T-helper 2 cell treated with Interferon-gamma antibody and Interleukin-4, amounts not matched to agents 100 ng/mL and 5 ng/mL, for 36 hours (primary cell): ENCODE measurements at regions not wholly inside any gene's neighbourhood (a gene's known extent, or its start where the extent isn't known, plus 50 kb on each side); places are given as distances from the start of the nearest gene placed in this dataset.

Experiments used
- intact Hi-C: fragments of 100-400 bp; cut with micrococcal nuclease; formaldehyde crosslinking; loops from one replicate; pipeline ENCODE4 v1.15.1; 2023

DNA sequence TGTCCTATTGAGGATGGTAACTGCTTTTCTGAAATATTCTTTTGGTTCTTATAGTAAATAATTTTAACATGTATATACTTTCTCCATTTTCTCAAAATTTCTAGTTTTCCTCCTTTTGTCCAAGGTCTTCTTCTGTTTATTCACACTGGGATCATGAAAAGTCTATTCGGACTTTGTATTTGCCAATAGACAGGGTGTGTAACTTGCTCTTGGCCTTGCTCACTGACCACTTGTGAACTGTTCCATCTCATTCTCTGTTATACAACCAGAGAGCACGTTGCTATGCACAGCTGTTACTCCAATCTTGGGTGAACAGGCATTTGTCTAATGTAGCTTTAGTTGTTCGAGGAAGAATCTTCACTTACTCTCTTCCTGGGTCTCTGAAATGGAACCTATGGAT, 388.9 kb downstream of the SH3GL2 start:
- intact Hi-C loops: no loop called here

DNA sequence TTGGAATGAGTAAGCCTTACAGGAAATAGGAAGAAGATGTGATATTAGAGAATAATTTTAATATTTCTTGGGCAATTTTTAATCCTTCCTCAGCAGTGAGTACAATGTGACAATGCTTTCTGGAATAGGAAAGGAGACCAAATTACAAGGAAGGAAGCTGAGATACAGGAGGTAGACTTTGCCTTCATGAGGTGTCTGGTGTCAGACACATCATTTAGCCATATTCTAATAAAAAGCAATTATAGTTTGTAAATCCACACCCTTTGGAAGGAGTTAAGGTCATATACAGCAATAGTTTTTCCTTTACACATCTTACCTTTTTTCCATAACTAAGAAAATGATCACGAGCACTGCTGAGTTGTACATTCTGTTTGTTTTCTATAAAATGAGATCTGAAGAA, 390.4 kb downstream of the SH3GL2 start:
- intact Hi-C loops: no loop called here

GRCh38 chr9:17970277-17970676, 391.4 kb downstream of the SH3GL2 start:
- intact Hi-C loops: no loop called here

- intact Hi-C loops: no loop called here
Measured at GRCh38 chr9:17978773-17979172, 399.9 kb downstream of the SH3GL2 start.

DNA sequence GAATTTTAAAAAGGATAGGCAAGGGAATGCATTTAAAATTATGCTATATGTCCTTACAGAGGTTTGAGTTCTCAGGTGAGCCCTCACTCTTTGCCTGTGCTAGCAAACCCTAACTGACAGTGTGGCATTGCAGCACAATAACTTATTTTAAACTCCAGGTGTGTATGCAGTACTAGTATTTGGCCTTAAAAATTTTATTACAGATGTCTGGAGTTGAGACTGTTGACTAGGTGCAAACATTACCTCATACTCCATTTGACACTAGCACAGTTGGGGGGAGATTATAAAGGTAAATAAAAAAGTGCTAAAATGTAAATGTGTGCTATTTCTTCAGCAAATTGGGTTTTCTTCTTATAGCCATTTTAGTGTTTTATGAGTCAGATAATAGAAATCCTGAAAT, 407.7 kb downstream of the SH3GL2 start:
- intact Hi-C loops: no loop called here

DNA sequence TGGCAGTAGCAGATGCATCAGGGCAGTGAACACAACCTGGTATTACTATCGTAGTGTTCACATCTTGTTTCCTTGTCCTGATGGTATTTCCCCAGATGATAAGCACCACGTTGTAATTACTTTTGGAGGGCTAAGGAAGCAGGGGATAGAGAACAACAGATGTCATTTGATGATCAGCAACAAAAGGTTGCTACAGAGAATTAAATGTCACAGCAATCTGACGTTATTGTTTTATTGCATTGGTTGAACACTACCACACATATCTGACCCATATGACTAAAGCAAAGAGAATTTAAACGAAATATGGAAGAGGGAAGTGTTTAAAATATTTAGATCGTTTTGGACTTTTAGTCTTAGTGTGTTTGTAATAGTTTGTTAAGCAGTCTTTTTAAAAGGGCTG, 408.3 kb downstream of the SH3GL2 start:
- intact Hi-C loops: no loop called here

DNA sequence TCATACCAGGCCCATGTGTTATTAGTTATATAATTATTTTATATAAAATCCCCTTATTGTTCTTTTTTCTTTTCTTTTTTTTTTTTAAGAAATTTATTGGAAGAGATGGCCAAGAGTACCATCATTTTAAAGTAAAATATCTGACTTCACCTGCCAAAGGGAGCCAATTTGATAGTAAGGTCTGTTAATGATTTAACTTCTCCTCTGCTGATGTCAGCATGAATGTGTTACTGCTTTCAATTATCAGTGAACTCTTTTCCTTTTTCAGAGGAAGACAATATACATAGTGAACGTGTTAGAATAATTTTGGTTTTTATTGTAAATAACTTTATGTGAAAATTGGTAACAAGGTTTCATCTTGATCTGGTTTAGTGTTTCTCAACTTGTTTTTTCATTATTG, 409.6 kb downstream of the SH3GL2 start:
- intact Hi-C loops: no loop called here

DNA sequence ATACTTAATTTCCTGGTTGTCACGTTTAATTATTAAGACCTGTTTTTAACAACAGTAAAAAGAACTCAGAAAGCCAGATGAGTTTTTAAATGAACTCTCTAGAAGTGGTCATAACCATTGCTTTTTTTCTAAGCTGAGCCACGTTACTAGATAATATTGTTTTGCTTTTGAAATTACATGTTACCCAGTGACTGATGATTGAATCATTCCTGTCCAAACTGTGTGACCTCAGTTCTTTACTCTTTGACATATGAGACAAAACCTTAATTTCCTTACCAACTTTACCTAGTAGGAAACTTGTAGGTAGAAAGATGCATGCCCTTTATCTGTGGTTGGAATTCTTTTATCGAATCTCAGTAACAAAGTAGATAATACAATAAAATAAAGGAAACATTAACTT, 411.7 kb downstream of the SH3GL2 start:
- intact Hi-C loops: no loop called here

GRCh38 chr9:17993024-17993423, 414.2 kb downstream of the SH3GL2 start:
- intact Hi-C loops: no loop called here

GRCh38 chr9:17994695-17995425, 416.0 kb downstream of the SH3GL2 start:
- intact Hi-C loops: no loop called here

DNA sequence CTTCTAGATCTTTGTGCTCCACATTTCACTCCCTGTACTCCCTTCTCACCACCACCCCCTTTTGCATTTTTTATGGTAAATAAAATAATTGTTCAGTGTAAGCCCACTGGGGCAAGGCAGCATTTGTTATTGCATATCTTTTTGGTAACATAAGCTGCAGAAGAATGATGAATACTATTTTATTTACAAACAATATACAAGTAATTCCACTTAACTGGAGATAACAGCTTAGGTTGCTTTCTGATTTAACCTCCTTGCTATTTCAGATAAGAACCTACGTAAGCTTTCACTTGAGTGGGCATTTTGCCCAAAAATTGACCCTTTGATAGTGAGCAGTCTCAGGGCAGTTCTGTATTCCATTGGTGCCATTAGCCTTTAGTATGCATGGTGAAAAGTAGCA, 417.9 kb downstream of the SH3GL2 start:
- intact Hi-C loops: no loop called here

DNA sequence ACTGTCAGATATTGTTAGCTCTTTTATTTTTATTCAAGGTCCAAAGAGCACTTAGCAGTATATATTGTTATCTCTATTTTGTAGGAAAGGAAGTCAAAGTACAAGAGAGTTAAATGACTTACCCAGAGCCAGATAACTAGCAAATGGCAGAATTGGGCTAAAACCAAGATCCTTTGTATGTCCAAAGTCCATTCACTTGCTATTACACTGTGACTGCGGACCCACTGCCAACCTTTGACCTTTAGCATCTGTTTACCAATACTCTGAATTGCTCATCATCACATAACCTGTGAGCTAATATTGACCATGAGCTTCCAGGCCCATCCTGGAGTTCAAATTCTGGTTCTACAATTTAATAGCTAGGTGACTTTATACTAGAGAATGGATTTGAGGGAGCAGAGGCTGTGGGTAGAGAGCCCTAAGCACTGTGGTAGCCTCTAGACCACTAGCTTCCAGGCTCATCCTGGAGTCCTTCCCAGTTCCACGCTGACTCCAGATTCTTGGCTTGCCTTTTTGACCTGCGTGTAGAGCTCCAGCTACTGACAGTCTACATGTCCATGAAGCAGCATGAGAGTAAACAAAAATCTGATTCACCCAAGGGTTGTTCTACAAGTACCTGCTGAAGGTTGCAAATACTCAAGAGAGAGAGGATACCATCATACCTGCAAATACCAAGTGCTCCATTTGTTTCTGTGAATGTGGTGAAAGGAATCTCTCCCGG, 424.0 kb downstream of the SH3GL2 start:
- intact Hi-C loops: no loop called here

- intact Hi-C loops: no loop called here
Measured at GRCh38 chr9:18006591-18006990, 427.7 kb downstream of the SH3GL2 start.

GRCh38 chr9:18007621-18008020, 428.8 kb downstream of the SH3GL2 start:
- intact Hi-C loops: no loop called here

DNA sequence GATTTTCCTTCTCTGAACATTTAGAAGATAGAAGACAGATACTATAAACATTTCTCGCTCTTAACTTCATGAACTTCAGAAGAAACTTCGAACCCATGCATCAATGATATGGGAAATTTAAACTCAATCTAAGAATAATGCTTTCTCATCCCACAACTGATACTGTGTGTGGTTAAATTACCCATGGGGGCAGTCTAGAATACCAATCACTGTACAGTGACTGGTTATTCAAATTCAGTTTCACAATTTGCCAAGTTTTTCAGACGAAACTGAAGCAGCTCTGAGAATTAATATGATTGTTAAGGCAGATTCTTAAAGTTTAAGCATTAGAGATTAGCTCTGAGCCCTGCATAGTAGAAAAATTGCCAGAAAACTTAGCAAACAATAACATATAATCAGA, 431.0 kb downstream of the SH3GL2 start:
- intact Hi-C loops: no loop called here

GRCh38 chr9:18010492-18010891, 431.6 kb downstream of the SH3GL2 start:
- intact Hi-C loops: no loop called here

DNA sequence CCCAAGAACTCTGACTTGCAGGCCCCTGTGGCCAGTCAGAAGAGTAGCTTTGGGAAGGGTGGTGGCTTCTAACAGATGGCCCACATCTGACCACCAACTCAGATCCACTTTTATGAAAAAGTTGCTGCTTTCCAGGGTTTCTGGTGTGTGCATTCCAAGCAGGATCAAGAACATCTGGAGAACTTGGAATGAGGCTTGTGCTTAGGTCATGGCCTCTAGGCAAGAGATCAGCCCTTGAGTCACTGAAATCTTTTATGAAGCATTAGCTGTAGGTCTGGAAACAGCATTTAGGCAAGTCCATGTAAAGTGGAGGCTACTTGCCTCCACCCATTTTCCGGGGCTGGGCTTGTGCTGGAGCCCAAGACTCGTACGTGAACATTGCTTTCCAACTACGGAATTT, 433.3 kb downstream of the SH3GL2 start:
- intact Hi-C loops: no loop called here

DNA sequence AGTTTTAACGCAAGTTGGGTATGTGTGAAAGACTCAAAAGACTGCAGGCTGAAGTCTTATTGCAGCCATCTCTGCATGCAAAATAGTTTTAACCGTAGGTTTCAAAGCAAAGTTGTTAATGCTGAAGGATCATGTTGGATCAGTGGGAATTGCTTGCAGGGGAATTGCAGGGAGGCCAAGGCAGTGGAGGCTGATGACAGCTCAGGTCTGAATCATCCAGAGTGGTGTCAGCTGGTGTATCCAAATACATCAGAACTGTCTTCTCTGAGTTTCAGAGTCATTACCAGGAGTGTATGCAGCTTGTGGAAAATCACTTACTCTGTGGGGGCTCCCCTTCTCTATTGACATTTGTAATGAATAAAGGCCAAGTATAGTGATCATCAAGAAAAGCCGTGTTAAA, 435.7 kb downstream of the SH3GL2 start:
- intact Hi-C loops: no loop called here

- intact Hi-C loops: no loop called here
Measured at GRCh38 chr9:18015116-18015515, 436.2 kb downstream of the SH3GL2 start.

DNA sequence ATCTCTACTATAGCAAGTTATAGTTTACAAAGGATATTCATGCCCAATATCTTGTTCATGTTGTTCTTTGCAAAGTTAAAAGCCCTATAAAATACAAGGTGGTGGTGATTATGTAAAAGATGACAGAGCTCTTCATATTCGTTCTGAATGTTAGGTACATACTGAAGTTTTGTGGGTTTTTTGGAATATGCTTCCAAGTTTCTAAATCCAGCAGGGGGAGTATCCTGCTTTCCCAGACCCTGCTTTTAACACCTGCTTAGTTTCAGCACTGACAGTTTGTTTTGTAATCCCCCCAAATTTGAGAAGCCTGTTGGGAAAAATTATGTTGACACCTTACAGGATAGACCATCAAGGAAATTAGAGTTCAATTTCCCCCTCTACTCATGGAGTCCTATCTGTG, 438.3 kb downstream of the SH3GL2 start:
- intact Hi-C loops: no loop called here

DNA sequence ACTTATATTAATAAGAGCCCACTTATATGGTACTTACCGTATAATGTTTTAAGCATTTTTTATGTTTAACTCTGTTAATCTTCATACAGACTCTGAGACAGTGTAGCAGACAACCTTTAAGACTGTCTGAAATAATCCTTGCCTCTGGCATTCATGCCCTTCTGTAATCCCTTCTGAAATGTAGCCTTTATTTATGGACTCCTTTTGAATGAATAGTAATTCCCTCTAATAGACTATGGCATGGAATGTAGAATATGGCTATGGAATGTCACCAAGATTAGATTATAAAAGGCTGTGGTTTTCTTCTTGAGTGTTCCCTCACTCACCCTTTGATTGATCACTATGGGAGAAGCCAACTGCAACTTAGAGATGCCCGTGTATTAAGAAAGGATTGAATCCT, 439.4 kb downstream of the SH3GL2 start:
- intact Hi-C loops: no loop called here

- intact Hi-C loops: no loop called here
Measured at GRCh38 chr9:18018661-18019060, 439.8 kb downstream of the SH3GL2 start.

DNA sequence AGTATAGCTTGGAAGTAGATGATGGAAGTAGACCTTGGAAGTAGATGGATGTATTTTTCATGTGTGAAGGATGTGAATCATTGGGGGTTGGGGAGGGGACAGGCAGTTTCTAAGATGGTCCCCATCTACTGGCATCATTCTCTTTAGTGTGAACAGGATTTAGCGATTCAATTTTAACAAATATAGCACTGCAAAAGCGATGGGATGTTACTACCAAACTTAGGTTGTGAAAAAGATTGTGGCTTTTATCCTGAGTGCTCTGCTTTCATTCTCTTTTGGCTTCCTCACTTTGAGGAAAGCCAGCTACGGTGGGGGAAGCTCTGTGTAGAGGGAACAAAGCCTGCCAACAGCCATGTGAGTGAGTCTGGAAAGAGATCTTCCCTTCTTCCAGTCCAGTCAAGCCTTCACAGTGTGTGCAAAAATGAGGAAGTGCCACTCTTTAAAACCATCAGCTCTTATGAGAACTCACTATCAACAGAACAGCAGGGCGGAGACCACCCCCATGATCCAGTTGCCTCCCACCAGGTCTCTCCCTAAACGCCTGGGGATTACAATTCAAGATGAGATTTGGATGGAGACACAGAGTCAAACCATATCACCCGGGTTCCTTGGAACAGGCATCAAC, 441.4 kb downstream of the SH3GL2 start:
- intact Hi-C loops: no loop called here
